ENCODE measurements at regions not wholly inside any gene's neighbourhood (a gene's known extent, or its start where the extent isn't known, plus 50 kb on each side); places are given as distances from the start of the nearest gene placed in this dataset.

- Mint-ChIP-seq H3K27ac (ENCODE audit: unreplicated experiment) (no peak overlapping the region), H3K4me3 (ENCODE audit: unreplicated experiment) (no peak overlapping the region), H3K36me3 (ENCODE audit: insufficient read depth, unreplicated experiment) (no peaks in the 10 kb centered on the region), H3K9me3 (ENCODE audit: unreplicated experiment) (peaks cover 12% of the 10 kb centered on the region), H3K27me3 (ENCODE audit: insufficient read depth, unreplicated experiment) (no peaks in the 10 kb centered on the region), H3K4me1 (ENCODE audit: low read depth, unreplicated experiment) (no peaks in the 10 kb centered on the region)
- no peaks in the 10 kb centered on the region for H3K4me1 ChIP-seq
- H3K9me3 ChIP-seq = no peaks in the 10 kb centered on the region; the same call in 1 of the 2 replicates
- H3K4me3 ChIP-seq (ENCODE audit: low read depth, low read length) = no peak overlapping the region
- intact Hi-C loops (cut with micrococcal nuclease; ENCODE audit: unreplicated experiment) = no loop called here
- BruUV-seq (replicated peaks) = no TSS peak
- no peaks in the 10 kb centered on the region for H3K27me3 ChIP-seq (replicated peaks; ENCODE audit: control insufficient read depth, insufficient read depth, low read length)
- TF ChIP-seq CTCF (IDR thresholded peaks at IDR 0.05; ENCODE audit: insufficient read depth in 1 of 2, low read depth in 1 of 2, low read length in 1 of 2, severe bottlenecking in 1 of 2, unreplicated experiment in 1 of 2) = no peak
- no peaks in the 10 kb centered on the region for H3K36me3 ChIP-seq (ENCODE audit: control insufficient read depth, insufficient read depth, low read length)
- ChIA-PET POLR2A (no interaction called here), CTCF (no interaction called here)
- DNase-seq = no peak
Observed at GRCh38 chr7:118477036-118477435, 252.5 kb downstream of the ANKRD7 start.

GRCh38 chr7:118478236-118478635 lies 253.7 kb downstream of the ANKRD7 start:
- no peak for DNase-seq
- H3K4me1 Mint-ChIP-seq (ENCODE audit: low read depth, unreplicated experiment) = no peaks in the 10 kb centered on the region
- Histone ChIP-seq H3K36me3 (ENCODE audit: control insufficient read depth, insufficient read depth, low read length) (no peaks in the 10 kb centered on the region), H3K9me3 (no peaks in the 10 kb centered on the region; the same call in 1 of the 2 replicates), H3K4me1 (no peaks in the 10 kb centered on the region), H3K4me3 (ENCODE audit: low read depth, low read length) (no peak overlapping the region), H3K27me3 (replicated peaks; ENCODE audit: control insufficient read depth, insufficient read depth, low read length) (no peaks in the 10 kb centered on the region)
- no peak for TF ChIP-seq CTCF (IDR thresholded peaks at IDR 0.05; ENCODE audit: insufficient read depth in 1 of 2, low read depth in 1 of 2, low read length in 1 of 2, severe bottlenecking in 1 of 2, unreplicated experiment in 1 of 2)
- ChIA-PET CTCF (no interaction called here), POLR2A (no interaction called here)
- peaks cover 12% of the 10 kb centered on the region for H3K9me3 Mint-ChIP-seq (ENCODE audit: unreplicated experiment)
- no TSS peak for BruUV-seq (replicated peaks)
- H3K27me3 Mint-ChIP-seq (ENCODE audit: insufficient read depth, unreplicated experiment) = no peaks in the 10 kb centered on the region
- no peak overlapping the region for H3K27ac Mint-ChIP-seq (ENCODE audit: unreplicated experiment)
- H3K36me3 Mint-ChIP-seq (ENCODE audit: insufficient read depth, unreplicated experiment) = no peaks in the 10 kb centered on the region
- H3K4me3 Mint-ChIP-seq (ENCODE audit: unreplicated experiment) = no peak overlapping the region
- intact Hi-C loops (cut with micrococcal nuclease; ENCODE audit: unreplicated experiment) = no loop called here

- Mint-ChIP-seq H3K9me3 (ENCODE audit: unreplicated experiment) (peaks cover 12% of the 10 kb centered on the region), H3K27ac (ENCODE audit: unreplicated experiment) (no peak overlapping the region), H3K36me3 (ENCODE audit: insufficient read depth, unreplicated experiment) (no peaks in the 10 kb centered on the region), H3K4me3 (ENCODE audit: unreplicated experiment) (no peak overlapping the region), H3K4me1 (ENCODE audit: low read depth, unreplicated experiment) (no peaks in the 10 kb centered on the region), H3K27me3 (ENCODE audit: insufficient read depth, unreplicated experiment) (no peaks in the 10 kb centered on the region)
- Histone ChIP-seq H3K36me3 (ENCODE audit: control insufficient read depth, insufficient read depth, low read length) (no peaks in the 10 kb centered on the region), H3K4me1 (no peaks in the 10 kb centered on the region), H3K9me3 (no peaks in the 10 kb centered on the region; the same call in 1 of the 2 replicates), H3K4me3 (ENCODE audit: low read depth, low read length) (no peak overlapping the region), H3K27me3 (replicated peaks; ENCODE audit: control insufficient read depth, insufficient read depth, low read length) (no peaks in the 10 kb centered on the region)
- DNase-seq = no peak
- no peak for TF ChIP-seq CTCF (IDR thresholded peaks at IDR 0.05; ENCODE audit: insufficient read depth in 1 of 2, low read depth in 1 of 2, low read length in 1 of 2, severe bottlenecking in 1 of 2, unreplicated experiment in 1 of 2)
- ChIA-PET CTCF (no interaction called here), POLR2A (no interaction called here)
- no TSS peak for BruUV-seq (replicated peaks)
- intact Hi-C loops (cut with micrococcal nuclease; ENCODE audit: unreplicated experiment) = no loop called here
Observed at GRCh38 chr7:118478931-118479330, 254.4 kb downstream of the ANKRD7 start.

Measured in Caco-2 (cell line).